Adrenal gland (tissue), 9 donors: ENCODE measurements at regions not wholly inside any gene's neighbourhood (a gene's known extent, or its start where the extent isn't known, plus 50 kb on each side); places are given as distances from the start of the nearest gene placed in this dataset.
"Not testable (repeated sequence)": the region's sequence is repeated elsewhere in the genome, so short reads cannot be mapped to it uniquely, and the experiment has no call there.

Experiments used
- DNase-seq, 7 donors: peaks; one replicate each; pipeline ENCODE4 v3.0.0-alpha.2; 2019 to 2020
- H3K27ac ChIP-seq, 5 donors: fragments of 200-600 bp; sonication (generic) in 4 of 5; 1 replicate in 3 of 5; 2 replicates in 2 of 5; pipeline versions ENCODE4 v1.5.1 to v1.8.0; 2016 to 2020; ENCODE audit warnings: mild to moderate bottlenecking in 1 of 5
- H3K27me3 ChIP-seq: fragments of 200-600 bp; 2 replicates; pipeline ENCODE4 v1.8.0; 2021
- H3K36me3 ChIP-seq, 2 donors: fragments of 200-600 bp; replicated peaks in 1 of 2; 1 replicate in 1 of 2; 2 replicates in 1 of 2; pipeline versions ENCODE4 v1.5.1 to v1.8.0; 2018 to 2022
- H3K4me1 ChIP-seq, 2 donors: fragments of 200-600 bp; replicated peaks in 1 of 2; 1 replicate in 1 of 2; 2 replicates in 1 of 2; pipeline versions ENCODE4 v1.5.1 to v1.8.0; 2018 to 2021
- H3K4me3 ChIP-seq, 4 donors: fragments of 200-600 bp; sonication (generic) in 3 of 4; one replicate each; pipeline ENCODE4 v1.5.1; 2016 to 2018
- H3K9me3 ChIP-seq, 3 donors: fragments of 200-600 bp; sonication (generic) in 1 of 3; replicated peaks in 1 of 3; 1 replicate in 2 of 3; 2 replicates in 1 of 3; pipeline versions ENCODE4 v1.5.1 to v1.8.0; 2016 to 2021
- POLR2A ChIP-seq, 2 donors: fragments of 450-650 bp; IDR thresholded peaks; one replicate each; pipeline ENCODE4 v1.6.1; 2017; ENCODE audit warnings: antibody characterized with exemption in 2 of 2, mild to moderate bottlenecking in 2 of 2, moderate library complexity in 1 of 2
- WGBS, 4 donors: extraction: QIAGEN DNeasy Blood & Tissue Kit in 2 of 4; methylation state at CpG; one replicate each; pipeline versions ENCODE4 v1.1.5 to v1.1.7; 2013 to 2017; 5-methylcytosine and 5-hydroxymethylcytosine counted together
- intact Hi-C, 2 donors: fragments of 100-400 bp; cut with DNase I; formaldehyde crosslinking; loops; one replicate each; pipeline versions ENCODE4 v1.14.1 to v1.15.0; 2022 to 2023
- TF ChIP-seq, protein P1 (sequence below), 6 experiments: fragments of 450-650 bp in 4 of 6; fragments of 200-600 bp in 2 of 6; sonication (generic) in 1 of 6; IDR thresholded peaks; 1 replicate in 5 of 6; 2 replicates in 1 of 6; pipeline versions ENCODE4 v1.5.1 to v1.8.0; 2016 to 2021; ENCODE audit warnings: antibody characterized with exemption in 6 of 6, mild to moderate bottlenecking in 2 of 6, moderate library complexity in 1 of 6
- donor health status: healthy with polysubstance abuse.
- donor health status: Bipolar disorder and iron deficiency.
- donor health status: DM: yes; HTN: yes; CAD: no.
- donor health status: DM: no; HTN: no; CAD: no.
- donor health status: DM: no; HTN: no; CAD: no.

DNA sequence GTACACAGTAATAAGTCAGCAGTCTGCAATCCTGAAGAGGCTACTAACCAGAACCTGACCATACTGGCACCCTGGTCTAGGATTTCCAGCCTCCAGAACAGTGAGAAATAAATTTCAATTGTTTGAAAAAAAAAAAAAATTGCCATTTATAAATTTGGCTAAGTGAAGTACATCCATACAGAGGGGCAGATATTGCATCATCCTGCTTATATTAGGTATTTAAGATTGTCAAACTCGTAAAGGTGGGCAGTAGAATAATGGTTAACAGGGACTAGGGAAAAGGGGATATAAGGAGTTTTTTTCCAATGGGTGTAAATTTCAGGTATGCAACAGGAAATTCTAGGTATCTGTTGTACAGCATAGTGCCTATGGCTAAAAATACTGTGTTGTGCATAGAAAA is 1250.9 kb downstream of the BRINP3 start:
- H3K27ac ChIP-seq = no peak overlapping the region
- no peak for TF ChIP-seq POLR2A (IDR thresholded peaks at IDR 0.05)
- TF ChIP-seq, protein P1, sequence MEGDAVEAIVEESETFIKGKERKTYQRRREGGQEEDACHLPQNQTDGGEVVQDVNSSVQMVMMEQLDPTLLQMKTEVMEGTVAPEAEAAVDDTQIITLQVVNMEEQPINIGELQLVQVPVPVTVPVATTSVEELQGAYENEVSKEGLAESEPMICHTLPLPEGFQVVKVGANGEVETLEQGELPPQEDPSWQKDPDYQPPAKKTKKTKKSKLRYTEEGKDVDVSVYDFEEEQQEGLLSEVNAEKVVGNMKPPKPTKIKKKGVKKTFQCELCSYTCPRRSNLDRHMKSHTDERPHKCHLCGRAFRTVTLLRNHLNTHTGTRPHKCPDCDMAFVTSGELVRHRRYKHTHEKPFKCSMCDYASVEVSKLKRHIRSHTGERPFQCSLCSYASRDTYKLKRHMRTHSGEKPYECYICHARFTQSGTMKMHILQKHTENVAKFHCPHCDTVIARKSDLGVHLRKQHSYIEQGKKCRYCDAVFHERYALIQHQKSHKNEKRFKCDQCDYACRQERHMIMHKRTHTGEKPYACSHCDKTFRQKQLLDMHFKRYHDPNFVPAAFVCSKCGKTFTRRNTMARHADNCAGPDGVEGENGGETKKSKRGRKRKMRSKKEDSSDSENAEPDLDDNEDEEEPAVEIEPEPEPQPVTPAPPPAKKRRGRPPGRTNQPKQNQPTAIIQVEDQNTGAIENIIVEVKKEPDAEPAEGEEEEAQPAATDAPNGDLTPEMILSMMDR (IDR thresholded peaks at IDR 0.05) = no peak

DNA sequence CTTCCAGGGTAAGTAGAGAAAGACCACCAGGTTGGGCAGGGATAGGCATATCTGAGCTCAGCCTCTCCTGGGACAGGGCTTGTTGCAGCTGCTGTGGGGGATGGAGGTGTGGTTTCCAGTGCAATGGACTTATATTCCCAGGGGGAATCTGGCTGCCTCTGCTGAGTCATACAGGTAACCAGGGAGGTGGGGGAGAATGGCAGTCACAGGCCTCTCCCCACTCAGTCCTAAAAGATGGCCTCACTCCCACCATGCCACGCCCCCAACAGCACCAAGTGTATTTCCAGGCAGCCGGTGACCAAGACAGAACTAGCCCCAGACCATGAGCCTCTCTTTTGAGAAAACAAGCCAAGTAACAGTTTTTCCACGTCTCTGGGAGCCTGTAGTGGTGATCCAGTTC is 1240.7 kb downstream of the BRINP3 start:
- Histone ChIP-seq H3K27ac (no peak overlapping the region), H3K27me3 (no peaks in the 10 kb centered on the region), H3K4me1 (no peaks in the 10 kb centered on the region), H3K9me3 (no peaks in the 10 kb centered on the region), H3K4me3 (no peak overlapping the region), H3K36me3 (no peaks in the 10 kb centered on the region)
- TF ChIP-seq POLR2A (IDR thresholded peaks at IDR 0.05) = no peak
- TF ChIP-seq, protein P1 (IDR thresholded peaks at IDR 0.05) = no peak
- no peak for DNase-seq
- intact Hi-C loops = no loop called here
- WGBS, 4 donors = 85 to 92% (median 86%) methylated on average over 3 of the region's 3 CpGs

More for the DNA sequence above, 1250.9 kb downstream of the BRINP3 start:
- DNase-seq = no peak
- Histone ChIP-seq H3K4me3 (no peak overlapping the region), H3K36me3 (no peaks in the 10 kb centered on the region), H3K27me3 (no peaks in the 10 kb centered on the region), H3K9me3 (no peaks in the 10 kb centered on the region), H3K4me1 (no peaks in the 10 kb centered on the region)
- 82 to 95% (median 84%) methylated on average over 1 of the region's 1 CpG for WGBS, 4 donors
- intact Hi-C loops = no loop called here

DNA sequence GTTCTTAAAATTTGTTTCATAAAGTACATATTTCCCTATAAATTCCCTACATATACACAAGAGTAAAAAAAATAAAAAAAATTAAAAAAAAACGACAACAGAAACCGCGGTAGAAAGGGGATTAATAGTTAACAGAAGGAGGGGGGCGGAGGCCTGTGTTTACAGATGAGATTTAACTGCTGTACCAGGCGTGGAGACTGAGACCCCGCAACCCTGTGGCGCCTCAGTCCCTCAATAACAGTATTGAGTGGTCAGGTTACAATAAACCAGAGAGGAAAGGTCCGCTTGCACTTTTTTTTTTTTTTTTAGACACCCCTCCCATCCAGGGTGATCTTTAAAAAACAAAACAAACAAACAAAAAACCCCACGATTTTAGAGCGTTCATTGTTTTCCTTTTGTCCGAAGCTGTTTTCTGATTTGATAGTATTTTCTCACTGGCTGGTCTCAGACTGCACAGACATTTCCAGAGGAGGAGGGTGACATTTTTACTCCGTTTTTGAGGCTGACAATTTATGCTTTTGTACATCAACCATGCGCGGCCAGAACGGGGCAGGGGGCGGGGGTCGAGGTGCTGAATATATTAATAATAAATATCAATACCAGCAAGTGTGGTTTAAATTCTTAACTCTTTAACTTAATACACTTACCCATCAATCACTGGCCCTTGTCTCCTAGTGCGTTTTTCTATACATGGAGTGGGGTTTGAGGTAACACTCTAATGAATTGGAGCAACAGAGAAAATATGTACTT is 1223.9 kb downstream of the BRINP3 start:
- intact Hi-C loops = no loop called here
- Histone ChIP-seq H3K9me3 (no peaks in the 10 kb centered on the region), H3K27me3 (no peaks in the 10 kb centered on the region), H3K27ac (no peak overlapping the region), H3K4me1 (no peaks in the 10 kb centered on the region), H3K36me3 (no peaks in the 10 kb centered on the region), H3K4me3 (no peak overlapping the region)
- 71 to 78% (median 77%) methylated on average over 18 of the region's 18 CpGs for WGBS, 4 donors
- TF ChIP-seq, protein P1 (IDR thresholded peaks at IDR 0.05) = no peak
- no peak for TF ChIP-seq POLR2A (IDR thresholded peaks at IDR 0.05)
- DNase-seq = no peak

DNA sequence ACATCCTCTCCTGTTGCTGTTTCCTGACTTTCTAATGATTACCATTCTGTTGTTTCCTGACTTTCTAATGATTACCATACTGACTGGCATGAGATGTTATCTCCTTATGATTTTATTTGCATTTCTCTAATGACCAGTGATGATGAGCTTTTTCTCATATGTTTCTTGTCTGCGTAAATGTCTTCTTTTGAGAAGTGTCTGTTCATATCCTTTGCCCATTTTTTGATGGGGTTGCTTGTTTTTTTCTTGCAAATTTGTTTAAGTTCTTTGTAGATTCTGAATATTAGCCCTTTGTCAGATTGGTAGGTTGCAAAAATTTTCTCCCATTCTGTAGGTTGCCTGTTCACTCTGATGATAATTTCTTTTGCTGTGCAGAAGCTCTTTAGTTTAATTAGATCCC is 1216.5 kb downstream of the BRINP3 start:
- H3K27me3 ChIP-seq, H3K4me1 ChIP-seq, H3K36me3 ChIP-seq, H3K9me3 ChIP-seq, DNase-seq, intact Hi-C loops, H3K27ac ChIP-seq, H3K4me3 ChIP-seq: not testable (repeated sequence)
- 89 to 94% (median 92%) methylated on average over 1 of the region's 1 CpG for WGBS, 4 donors

DNA sequence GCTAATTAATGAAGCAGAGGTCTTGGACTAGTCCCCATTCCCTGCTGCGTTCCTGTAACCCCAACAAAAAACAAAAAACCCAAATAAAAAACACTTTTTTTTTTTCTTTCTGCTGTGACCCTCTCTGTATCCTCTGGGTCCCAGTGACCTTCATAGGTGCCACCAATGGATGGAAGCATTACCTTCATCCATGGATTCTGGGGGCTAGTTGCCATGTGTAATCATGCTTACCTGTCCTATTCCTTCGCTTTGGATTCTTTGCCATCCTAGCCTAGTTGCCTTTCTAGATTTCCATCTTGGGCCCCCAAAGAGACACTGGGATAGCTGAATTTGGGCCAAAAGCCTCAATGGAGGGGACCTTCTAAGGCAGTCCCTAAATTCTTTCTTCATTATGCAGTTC is 1208.7 kb downstream of the BRINP3 start:
- Histone ChIP-seq H3K36me3 (no peaks in the 10 kb centered on the region), H3K4me1 (no peaks in the 10 kb centered on the region), H3K27ac (no peak overlapping the region), H3K9me3 (peaks cover 0 to 23% (median 3%) of the 10 kb centered on the region in 3 donors), H3K4me3 (no peak overlapping the region), H3K27me3 (no peaks in the 10 kb centered on the region)
- TF ChIP-seq, protein P1 (IDR thresholded peaks at IDR 0.05) = no peak
- no peak for TF ChIP-seq POLR2A (IDR thresholded peaks at IDR 0.05)
- 77 to 84% (median 80%) methylated on average over 2 of the region's 2 CpGs for WGBS, 4 donors
- DNase-seq = no peak
- intact Hi-C loops = no loop called here
